ENCODE measurements at regions not wholly inside any gene's neighbourhood (a gene's known extent, or its start where the extent isn't known, plus 50 kb on each side); places are given as distances from the start of the nearest gene placed in this dataset.

- no peak for TF ChIP-seq KLF6 (CRISPR knock-in tag; IDR thresholded peaks at IDR 0.05; ENCODE audit: borderline replicate concordance)
- TF ChIP-seq NFATC3 (IDR thresholded peaks at IDR 0.05), result no peak
- TF ChIP-seq SMARCA4 (IDR thresholded peaks at IDR 0.05), result no peak
- no peak for TF ChIP-seq CLOCK (CRISPR knock-in tag; IDR thresholded peaks at IDR 0.05; ENCODE audit: borderline replicate concordance)
- TF ChIP-seq BHLHE40 (IDR thresholded peaks at IDR 0.05; ENCODE audit: low read length), result no peak
- no peak for TF ChIP-seq DNMT1 (IDR thresholded peaks at IDR 0.05)
- no peak for TF ChIP-seq KDM4B (IDR thresholded peaks at IDR 0.05; ENCODE audit: borderline replicate concordance in 2 of 2, low read depth in 1 of 2)
- TF ChIP-seq JUN (IDR thresholded peaks at IDR 0.05; ENCODE audit: borderline replicate concordance, low read depth, low read length), result no peak
- no peak for TF ChIP-seq JUN (CRISPR knock-in tag; IDR thresholded peaks at IDR 0.05; ENCODE audit: borderline replicate concordance)
- no peak for TF ChIP-seq MAZ (CRISPR knock-in tag; conservative IDR thresholded peaks at IDR 0.05 in 1 of 2, IDR thresholded peaks at IDR 0.05 in 1 of 2)
- TF ChIP-seq ATF2 (CRISPR knock-in tag; IDR thresholded peaks at IDR 0.05), result no peak
- TF ChIP-seq CBFA2T3 (IDR thresholded peaks at IDR 0.05), result no peak
These were observed 62.1 kb upstream of the FREM2 start for GRCh38 chr13:38624822-38625221.
